Spleen (tissue), 7 donors: ENCODE measurements at regions not wholly inside any gene's neighbourhood (a gene's known extent, or its start where the extent isn't known, plus 50 kb on each side); places are given as distances from the start of the nearest gene placed in this dataset.

Source experiments
- POLR2A ChIP-seq, 3 donors: fragments of 450-650 bp; IDR thresholded peaks; one replicate each; pipeline ENCODE4 v1.5.1; 2017; ENCODE audit warnings: antibody characterized with exemption in 3 of 3, mild to moderate bottlenecking in 1 of 3
- POLR2AphosphoS5 ChIP-seq, 3 donors: sonication (generic); formaldehyde crosslinking; IDR thresholded peaks; one replicate each; pipeline ENCODE4 v1.5.1; 2017; ENCODE audit warnings: antibody characterized with exemption in 3 of 3
- TF ChIP-seq, protein P1 (sequence below), 11 experiments: fragments of 200-600 bp in 7 of 11; fragments of 450-650 bp in 4 of 11; sonication (generic) in 4 of 11; IDR thresholded peaks in 8 of 11; conservative IDR thresholded peaks in 3 of 11; 1 replicate in 7 of 11; 2 replicates in 4 of 11; pipeline versions ENCODE4 v1.4.0 to v1.8.0; 2016 to 2021; ENCODE audit warnings: antibody characterized with exemption in 11 of 11, inconsistent platforms in 4 of 11, mild to moderate bottlenecking in 1 of 11
- donor health status: DM: no; HTN: no; CAD: no; lungs with moderate emphysema.
- donor health status: DM: no; HTN: no; CAD: no.
- donor health status: DM: no; HTN: no; CAD: no.

DNA sequence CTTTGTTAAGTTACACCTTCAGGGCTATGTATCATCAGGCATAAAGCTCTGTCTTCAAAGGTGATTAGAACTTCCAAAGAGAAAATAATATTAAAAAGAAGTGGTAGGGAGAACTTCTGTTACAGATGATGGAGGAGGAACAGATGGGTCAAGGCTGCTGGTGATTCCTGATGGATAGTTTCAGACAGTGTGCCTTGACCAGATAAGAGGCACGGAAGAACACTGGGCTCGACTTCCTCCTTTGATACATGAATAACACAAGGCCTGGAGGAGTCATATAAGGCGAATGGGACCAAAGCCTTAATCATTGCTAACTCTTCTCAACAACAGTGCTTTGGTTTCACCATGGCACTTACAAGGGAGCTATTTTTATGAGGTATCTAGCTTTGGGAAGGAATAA, 128.1 kb upstream of the RXFP2 start:
- TF ChIP-seq, protein P1, sequence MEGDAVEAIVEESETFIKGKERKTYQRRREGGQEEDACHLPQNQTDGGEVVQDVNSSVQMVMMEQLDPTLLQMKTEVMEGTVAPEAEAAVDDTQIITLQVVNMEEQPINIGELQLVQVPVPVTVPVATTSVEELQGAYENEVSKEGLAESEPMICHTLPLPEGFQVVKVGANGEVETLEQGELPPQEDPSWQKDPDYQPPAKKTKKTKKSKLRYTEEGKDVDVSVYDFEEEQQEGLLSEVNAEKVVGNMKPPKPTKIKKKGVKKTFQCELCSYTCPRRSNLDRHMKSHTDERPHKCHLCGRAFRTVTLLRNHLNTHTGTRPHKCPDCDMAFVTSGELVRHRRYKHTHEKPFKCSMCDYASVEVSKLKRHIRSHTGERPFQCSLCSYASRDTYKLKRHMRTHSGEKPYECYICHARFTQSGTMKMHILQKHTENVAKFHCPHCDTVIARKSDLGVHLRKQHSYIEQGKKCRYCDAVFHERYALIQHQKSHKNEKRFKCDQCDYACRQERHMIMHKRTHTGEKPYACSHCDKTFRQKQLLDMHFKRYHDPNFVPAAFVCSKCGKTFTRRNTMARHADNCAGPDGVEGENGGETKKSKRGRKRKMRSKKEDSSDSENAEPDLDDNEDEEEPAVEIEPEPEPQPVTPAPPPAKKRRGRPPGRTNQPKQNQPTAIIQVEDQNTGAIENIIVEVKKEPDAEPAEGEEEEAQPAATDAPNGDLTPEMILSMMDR (IDR thresholded peaks at IDR 0.05 in 8 of 11, conservative IDR thresholded peaks at IDR 0.05 in 3 of 11) = no peak
- TF ChIP-seq POLR2AphosphoS5 (IDR thresholded peaks at IDR 0.05) = no peak
- TF ChIP-seq POLR2A (IDR thresholded peaks at IDR 0.05) = no peak
